ENCODE measurements at regions not wholly inside any gene's neighbourhood (a gene's known extent, or its start where the extent isn't known, plus 50 kb on each side); places are given as distances from the start of the nearest gene placed in this dataset.

DNA sequence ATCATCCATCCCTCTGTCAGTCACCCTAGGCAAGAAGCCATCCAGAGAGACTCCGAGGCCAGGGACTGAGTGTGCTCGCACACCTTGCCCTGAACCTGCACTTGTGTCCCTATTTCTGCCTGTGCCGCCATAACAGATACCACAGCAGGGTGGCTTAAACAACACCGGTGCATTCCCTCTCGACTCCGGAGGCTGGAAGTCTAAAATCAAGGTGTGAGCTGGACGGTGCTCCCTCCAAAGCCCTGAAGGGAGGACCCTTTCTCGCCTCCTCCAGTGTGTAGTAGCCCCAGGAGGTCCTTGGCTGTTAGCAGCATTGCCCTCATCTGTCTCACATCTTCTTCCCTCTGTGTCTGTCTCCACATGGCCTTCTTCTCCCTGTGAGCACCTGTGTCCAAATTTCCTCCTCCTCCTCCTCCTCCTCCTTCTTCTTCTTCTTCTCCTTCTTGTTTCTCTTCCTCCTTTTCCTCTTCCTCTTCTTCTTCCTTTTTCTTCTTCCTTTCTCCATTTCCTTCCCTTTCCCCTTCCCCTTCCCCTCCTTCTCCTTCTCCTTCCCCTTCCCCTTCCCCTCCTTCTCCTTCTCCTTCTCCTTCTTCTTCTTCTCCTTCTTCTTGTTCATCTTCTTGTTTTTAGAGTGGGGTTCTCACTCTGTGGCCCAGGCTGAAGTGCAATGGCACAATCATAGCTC, 98.1 kb upstream of the ENPP6 start:
- H3K4me2 ChIP-seq (ENCODE audit: low read depth, low read length, poor library complexity, severe bottlenecking): no peak overlapping the region

DNA sequence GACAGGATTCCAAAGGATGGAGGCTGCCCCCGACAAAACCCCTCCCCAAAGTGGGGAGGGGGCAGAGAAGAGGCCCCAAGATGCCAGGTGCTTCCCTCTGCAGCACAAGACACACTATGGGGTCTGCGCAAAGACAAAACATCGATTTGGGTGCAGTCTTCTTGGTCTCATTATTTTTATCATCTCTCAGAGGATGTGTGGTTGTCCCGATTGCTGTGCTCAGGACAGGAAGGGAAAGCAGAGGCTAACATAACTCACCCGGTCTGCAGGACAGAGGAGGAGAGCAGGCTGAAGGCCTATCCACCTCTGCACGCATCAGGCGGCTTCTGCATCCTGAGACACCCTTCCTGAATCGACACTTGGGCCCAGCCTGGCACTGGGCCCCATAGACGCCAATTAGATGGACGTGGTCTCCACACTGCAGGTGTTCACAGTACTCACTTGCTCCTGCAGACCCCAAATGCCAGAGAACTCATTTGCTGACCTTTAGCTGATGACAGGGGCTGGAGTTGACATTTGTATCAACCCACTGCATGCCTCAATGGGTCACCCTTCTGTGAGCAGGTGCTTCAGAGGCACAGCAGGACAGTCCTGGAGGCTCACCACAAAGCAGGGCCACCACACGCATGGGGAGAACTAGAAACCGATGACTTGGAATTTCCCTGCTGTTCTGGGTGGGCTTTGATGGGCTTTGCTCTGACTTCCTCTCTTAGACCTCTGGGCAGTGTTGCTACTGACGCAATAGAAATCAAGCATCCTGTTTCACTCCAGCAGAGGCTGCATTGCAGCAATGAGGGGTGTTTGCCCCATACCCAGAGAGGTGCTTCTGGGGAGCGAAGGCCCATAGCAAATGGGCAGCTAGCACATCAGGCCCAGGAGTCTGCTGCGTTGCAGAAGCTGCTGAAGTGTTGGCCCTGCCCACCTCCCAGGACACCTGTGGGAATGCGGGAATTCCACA, 96.3 kb upstream of the ENPP6 start:
- no peaks in the 10 kb centered on the region for H3K27me3 ChIP-seq (ENCODE audit: insufficient read depth, low read length, poor library complexity, severe bottlenecking)
- no peak overlapping the region for H2AFZ ChIP-seq (ENCODE audit: low read length)
- TF ChIP-seq, protein P1, sequence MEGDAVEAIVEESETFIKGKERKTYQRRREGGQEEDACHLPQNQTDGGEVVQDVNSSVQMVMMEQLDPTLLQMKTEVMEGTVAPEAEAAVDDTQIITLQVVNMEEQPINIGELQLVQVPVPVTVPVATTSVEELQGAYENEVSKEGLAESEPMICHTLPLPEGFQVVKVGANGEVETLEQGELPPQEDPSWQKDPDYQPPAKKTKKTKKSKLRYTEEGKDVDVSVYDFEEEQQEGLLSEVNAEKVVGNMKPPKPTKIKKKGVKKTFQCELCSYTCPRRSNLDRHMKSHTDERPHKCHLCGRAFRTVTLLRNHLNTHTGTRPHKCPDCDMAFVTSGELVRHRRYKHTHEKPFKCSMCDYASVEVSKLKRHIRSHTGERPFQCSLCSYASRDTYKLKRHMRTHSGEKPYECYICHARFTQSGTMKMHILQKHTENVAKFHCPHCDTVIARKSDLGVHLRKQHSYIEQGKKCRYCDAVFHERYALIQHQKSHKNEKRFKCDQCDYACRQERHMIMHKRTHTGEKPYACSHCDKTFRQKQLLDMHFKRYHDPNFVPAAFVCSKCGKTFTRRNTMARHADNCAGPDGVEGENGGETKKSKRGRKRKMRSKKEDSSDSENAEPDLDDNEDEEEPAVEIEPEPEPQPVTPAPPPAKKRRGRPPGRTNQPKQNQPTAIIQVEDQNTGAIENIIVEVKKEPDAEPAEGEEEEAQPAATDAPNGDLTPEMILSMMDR (conservative IDR thresholded peaks at IDR 0.05; ENCODE audit: low read length): no peak
- no peak for TF ChIP-seq EZH2phosphoT487 (IDR thresholded peaks at IDR 0.05; ENCODE audit: borderline replicate concordance)
- no peaks in the 10 kb centered on the region for H3K79me2 ChIP-seq (ENCODE audit: insufficient read depth, low read length)
- H3K4me2 ChIP-seq (ENCODE audit: low read depth, low read length, poor library complexity, severe bottlenecking): no peak overlapping the region
- H3K4me1 ChIP-seq (ENCODE audit: insufficient read depth, low read length, poor library complexity, severe bottlenecking): peaks cover 8% of the 10 kb centered on the region
- H4K20me1 ChIP-seq (ENCODE audit: insufficient read depth, low read length, poor library complexity, severe bottlenecking): no peaks in the 10 kb centered on the region
- H3K9ac ChIP-seq (ENCODE audit: low read depth, low read length, poor library complexity, severe bottlenecking): no peak overlapping the region
- no peaks in the 10 kb centered on the region for H3K36me3 ChIP-seq (ENCODE audit: insufficient read depth, low read length)
- H3K9me3 ChIP-seq (ENCODE audit: insufficient read depth, low read depth, low read length): no peaks in the 10 kb centered on the region
- no peaks in the 10 kb centered on the region for H3F3A ChIP-seq (ENCODE audit: low read depth)
- no peaks in the 10 kb centered on the region for H3K9me2 ChIP-seq (replicated peaks; ENCODE audit: low read depth, low read length)
- no peak overlapping the region for H3K4me3 ChIP-seq (ENCODE audit: low read length, poor library complexity, severe bottlenecking)

More for the DNA sequence above, 98.1 kb upstream of the ENPP6 start:
- Histone ChIP-seq H3K4me1 (ENCODE audit: insufficient read depth, low read length, poor library complexity, severe bottlenecking) (peaks cover 8% of the 10 kb centered on the region), H2AFZ (ENCODE audit: low read length) (no peak overlapping the region), H3K79me2 (ENCODE audit: insufficient read depth, low read length) (no peaks in the 10 kb centered on the region), H3K27me3 (ENCODE audit: insufficient read depth, low read length, poor library complexity, severe bottlenecking) (no peaks in the 10 kb centered on the region), H3K9me2 (replicated peaks; ENCODE audit: low read depth, low read length) (no peaks in the 10 kb centered on the region), H4K20me1 (ENCODE audit: insufficient read depth, low read length, poor library complexity, severe bottlenecking) (no peaks in the 10 kb centered on the region), H3K4me3 (ENCODE audit: low read length, poor library complexity, severe bottlenecking) (no peak overlapping the region), H3F3A (ENCODE audit: low read depth) (no peaks in the 10 kb centered on the region), H3K9me3 (ENCODE audit: insufficient read depth, low read depth, low read length) (no peaks in the 10 kb centered on the region), H3K9ac (ENCODE audit: low read depth, low read length, poor library complexity, severe bottlenecking) (no peak overlapping the region), H3K36me3 (ENCODE audit: insufficient read depth, low read length) (no peaks in the 10 kb centered on the region)
- TF ChIP-seq, protein P1 (conservative IDR thresholded peaks at IDR 0.05; ENCODE audit: low read length): no peak
- no peak for TF ChIP-seq EZH2phosphoT487 (IDR thresholded peaks at IDR 0.05; ENCODE audit: borderline replicate concordance)

DNA sequence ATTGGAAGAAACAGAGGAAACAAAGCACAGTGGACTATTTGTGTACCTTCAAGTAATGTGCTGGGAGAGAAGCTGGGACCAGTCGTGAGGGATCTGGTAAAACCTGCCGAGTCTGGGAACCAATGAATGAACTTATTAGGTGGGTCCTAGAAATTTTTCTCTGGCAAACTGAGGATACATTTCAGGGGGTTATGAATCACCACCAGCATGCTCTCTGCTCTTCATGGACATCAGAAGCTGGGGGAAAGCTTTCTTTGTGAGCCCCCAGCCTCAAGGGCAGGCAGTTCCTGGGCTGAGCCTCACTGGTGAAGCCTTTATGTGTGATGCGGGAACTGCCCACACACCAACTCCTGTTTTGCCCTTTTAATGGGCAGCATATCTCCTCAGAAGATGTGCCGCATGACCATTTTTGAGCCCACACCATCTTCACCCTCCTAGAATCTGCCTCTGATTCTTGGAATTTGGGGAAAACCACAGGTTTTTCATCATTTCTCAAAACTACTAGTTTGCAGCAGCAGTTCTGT, 95.4 kb upstream of the ENPP6 start:
- no peak overlapping the region for H3K4me3 ChIP-seq (ENCODE audit: low read length, poor library complexity, severe bottlenecking)
- H3K9ac ChIP-seq (ENCODE audit: low read depth, low read length, poor library complexity, severe bottlenecking): no peak overlapping the region
- no peak overlapping the region for H3K4me2 ChIP-seq (ENCODE audit: low read depth, low read length, poor library complexity, severe bottlenecking)
- peaks cover 8% of the 10 kb centered on the region for H3K4me1 ChIP-seq (ENCODE audit: insufficient read depth, low read length, poor library complexity, severe bottlenecking)
- no peaks in the 10 kb centered on the region for H3K36me3 ChIP-seq (ENCODE audit: insufficient read depth, low read length)
- H2AFZ ChIP-seq (ENCODE audit: low read length): no peak overlapping the region
- no peaks in the 10 kb centered on the region for H4K20me1 ChIP-seq (ENCODE audit: insufficient read depth, low read length, poor library complexity, severe bottlenecking)
- no peaks in the 10 kb centered on the region for H3K27me3 ChIP-seq (ENCODE audit: insufficient read depth, low read length, poor library complexity, severe bottlenecking)
- H3K9me3 ChIP-seq (ENCODE audit: insufficient read depth, low read depth, low read length): no peaks in the 10 kb centered on the region
- no peaks in the 10 kb centered on the region for H3F3A ChIP-seq (ENCODE audit: low read depth)
- no peak for TF ChIP-seq EZH2phosphoT487 (IDR thresholded peaks at IDR 0.05; ENCODE audit: borderline replicate concordance)
- TF ChIP-seq, protein P1 (conservative IDR thresholded peaks at IDR 0.05; ENCODE audit: low read length): no peak
- H3K79me2 ChIP-seq (ENCODE audit: insufficient read depth, low read length): no peaks in the 10 kb centered on the region
- H3K9me2 ChIP-seq (replicated peaks; ENCODE audit: low read depth, low read length): no peaks in the 10 kb centered on the region

Measured in Loucy (cell line).